Ascending aorta (tissue), 2 donors: ENCODE measurements at regions not wholly inside any gene's neighbourhood (a gene's known extent, or its start where the extent isn't known, plus 50 kb on each side); places are given as distances from the start of the nearest gene placed in this dataset.

Source experiments
- DNase-seq, 2 donors: peaks; one replicate each; pipeline ENCODE4 v3.0.0-alpha.2; 2019; ENCODE audit warnings: low spot score in 2 of 2
- H3K27ac ChIP-seq, 2 donors: fragments of 200-600 bp; sonication (generic); one replicate each; pipeline ENCODE4 v1.5.1; 2016 to 2017; ENCODE audit warnings: mild to moderate bottlenecking in 1 of 2
- H3K27me3 ChIP-seq: fragments of 200-600 bp; sonication (generic); one replicate; pipeline ENCODE4 v1.5.1; 2017
- H3K36me3 ChIP-seq, 2 donors: fragments of 200-600 bp; sonication (generic); one replicate each; pipeline ENCODE4 v1.5.1; 2016
- H3K4me1 ChIP-seq, 2 donors: fragments of 200-600 bp; sonication (generic); one replicate each; pipeline ENCODE4 v1.5.1; 2016 to 2017; ENCODE audit warnings: mild to moderate bottlenecking in 1 of 2
- H3K4me3 ChIP-seq, 2 donors: fragments of 200-600 bp; sonication (generic); one replicate each; pipeline ENCODE4 v1.5.1; 2016 to 2017; ENCODE audit warnings: mild to moderate bottlenecking in 1 of 2
- H3K9me3 ChIP-seq, 2 donors: fragments of 200-600 bp; sonication (generic); one replicate each; pipeline ENCODE4 v1.5.1; 2016
- intact Hi-C: fragments of 100-400 bp; cut with DNase I; formaldehyde crosslinking; loops from one replicate; pipeline ENCODE4 v1.15.1; 2023
- TF ChIP-seq, protein P1 (sequence below), 3 experiments: fragments of 200-600 bp in 2 of 3; fragments of 450-650 bp in 1 of 3; sonication (generic) in 2 of 3; IDR thresholded peaks; one replicate each; pipeline ENCODE4 v1.5.1; 2016 to 2019; ENCODE audit warnings: antibody characterized with exemption in 3 of 3, mild to moderate bottlenecking in 1 of 3, moderate library complexity in 1 of 3

DNA sequence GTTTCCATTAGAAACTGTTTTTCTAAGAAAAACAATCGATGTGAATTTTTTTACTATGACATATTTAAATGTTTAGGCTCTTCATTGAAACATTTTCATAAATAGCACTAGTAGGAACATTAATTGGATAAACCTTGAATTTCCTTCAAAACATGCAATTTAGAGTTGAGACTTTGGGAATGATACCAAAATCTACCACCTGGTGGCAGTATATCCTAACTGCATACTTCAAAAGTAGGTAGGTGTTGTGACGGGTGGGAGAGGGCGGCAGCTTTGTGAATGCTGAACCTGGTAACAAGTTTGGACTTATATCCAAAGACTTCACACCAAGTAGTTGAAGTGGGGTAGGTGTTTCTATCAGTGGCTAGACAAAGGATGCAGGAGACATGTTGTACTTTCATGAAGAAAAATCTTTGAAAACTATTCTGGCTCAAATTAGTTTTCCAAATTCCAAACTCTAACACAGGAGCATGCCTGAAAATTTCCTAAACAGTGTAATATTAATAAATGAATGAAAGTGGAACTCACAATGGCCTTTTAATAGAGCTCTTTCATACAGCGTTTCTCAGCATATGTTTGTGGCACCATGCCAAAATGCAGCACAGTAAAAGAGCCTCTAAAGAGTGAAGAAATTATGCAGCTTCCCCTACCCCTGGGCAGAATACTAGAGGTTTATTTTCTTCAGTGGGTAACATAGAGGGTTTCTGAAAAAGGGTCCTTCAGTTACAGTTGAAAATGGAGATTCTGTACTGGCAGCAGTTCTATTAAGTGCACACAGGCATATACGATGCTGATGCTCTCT is 201.0 kb upstream of the TPK1 start:
- no peak overlapping the region for H3K27ac ChIP-seq
- no peaks in the 10 kb centered on the region for H3K9me3 ChIP-seq
- H3K27me3 ChIP-seq, result no peaks in the 10 kb centered on the region
- intact Hi-C loops, result no loop called here
- H3K4me3 ChIP-seq, result no peak overlapping the region
- no peaks in the 10 kb centered on the region for H3K36me3 ChIP-seq
- no peak for DNase-seq
- H3K4me1 ChIP-seq, result no peaks in the 10 kb centered on the region
- TF ChIP-seq, protein P1, sequence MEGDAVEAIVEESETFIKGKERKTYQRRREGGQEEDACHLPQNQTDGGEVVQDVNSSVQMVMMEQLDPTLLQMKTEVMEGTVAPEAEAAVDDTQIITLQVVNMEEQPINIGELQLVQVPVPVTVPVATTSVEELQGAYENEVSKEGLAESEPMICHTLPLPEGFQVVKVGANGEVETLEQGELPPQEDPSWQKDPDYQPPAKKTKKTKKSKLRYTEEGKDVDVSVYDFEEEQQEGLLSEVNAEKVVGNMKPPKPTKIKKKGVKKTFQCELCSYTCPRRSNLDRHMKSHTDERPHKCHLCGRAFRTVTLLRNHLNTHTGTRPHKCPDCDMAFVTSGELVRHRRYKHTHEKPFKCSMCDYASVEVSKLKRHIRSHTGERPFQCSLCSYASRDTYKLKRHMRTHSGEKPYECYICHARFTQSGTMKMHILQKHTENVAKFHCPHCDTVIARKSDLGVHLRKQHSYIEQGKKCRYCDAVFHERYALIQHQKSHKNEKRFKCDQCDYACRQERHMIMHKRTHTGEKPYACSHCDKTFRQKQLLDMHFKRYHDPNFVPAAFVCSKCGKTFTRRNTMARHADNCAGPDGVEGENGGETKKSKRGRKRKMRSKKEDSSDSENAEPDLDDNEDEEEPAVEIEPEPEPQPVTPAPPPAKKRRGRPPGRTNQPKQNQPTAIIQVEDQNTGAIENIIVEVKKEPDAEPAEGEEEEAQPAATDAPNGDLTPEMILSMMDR (IDR thresholded peaks at IDR 0.05), result peak; percentile 19 to 76 (median 73)

DNA sequence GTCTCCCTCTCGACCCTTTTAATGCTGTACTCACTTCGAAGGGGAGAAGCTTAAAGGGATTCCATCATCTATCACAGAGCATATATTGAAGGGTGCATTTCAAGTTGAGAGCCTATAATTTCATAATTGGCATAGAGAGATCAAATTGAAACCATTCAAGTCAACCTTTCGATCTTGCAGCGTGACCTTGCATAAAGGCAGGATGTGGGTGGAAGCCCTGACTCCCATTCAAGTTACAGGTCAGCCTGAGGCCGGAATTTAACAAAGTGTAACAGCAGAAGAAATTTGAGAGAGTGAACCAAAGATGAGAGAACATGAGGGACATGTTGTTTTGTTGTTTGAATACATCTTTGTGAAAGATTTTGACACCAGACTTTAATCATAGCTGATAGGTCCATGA is 195.3 kb upstream of the TPK1 start:
- H3K36me3 ChIP-seq, result no peaks in the 10 kb centered on the region
- no peak overlapping the region for H3K4me3 ChIP-seq
- no peaks in the 10 kb centered on the region for H3K9me3 ChIP-seq
- no peak for DNase-seq
- TF ChIP-seq, protein P1 (IDR thresholded peaks at IDR 0.05), result no peak
- intact Hi-C loops, result no loop called here
- no peaks in the 10 kb centered on the region for H3K4me1 ChIP-seq
- H3K27me3 ChIP-seq, result no peaks in the 10 kb centered on the region
- H3K27ac ChIP-seq, result no peak overlapping the region

DNA sequence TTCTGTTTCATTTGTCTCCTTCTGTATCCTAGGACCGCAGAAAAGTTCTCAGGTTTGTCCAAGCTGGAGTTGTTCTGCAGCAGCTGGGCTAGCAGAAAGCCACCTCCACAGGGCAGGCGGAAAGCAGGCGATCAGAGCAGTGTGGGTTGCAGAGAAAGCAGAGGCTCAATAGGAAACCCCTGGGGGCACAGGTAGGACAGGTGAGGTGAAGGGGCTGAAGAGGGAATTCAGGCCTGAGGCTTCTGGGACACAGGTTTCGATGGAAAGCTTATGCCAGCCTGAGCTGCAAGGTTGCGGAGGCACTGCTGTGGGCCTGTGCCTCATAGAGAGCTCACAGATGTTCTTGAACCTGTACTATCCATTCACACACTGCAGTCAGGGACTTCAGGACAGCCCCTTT is 194.9 kb upstream of the TPK1 start:
- intact Hi-C loops, result no loop called here
- H3K27me3 ChIP-seq, result no peaks in the 10 kb centered on the region
- no peaks in the 10 kb centered on the region for H3K36me3 ChIP-seq
- no peak overlapping the region for H3K4me3 ChIP-seq
- TF ChIP-seq, protein P1 (IDR thresholded peaks at IDR 0.05), result no peak
- no peak for DNase-seq
- no peaks in the 10 kb centered on the region for H3K4me1 ChIP-seq
- no peak overlapping the region for H3K27ac ChIP-seq
- H3K9me3 ChIP-seq, result no peaks in the 10 kb centered on the region

DNA sequence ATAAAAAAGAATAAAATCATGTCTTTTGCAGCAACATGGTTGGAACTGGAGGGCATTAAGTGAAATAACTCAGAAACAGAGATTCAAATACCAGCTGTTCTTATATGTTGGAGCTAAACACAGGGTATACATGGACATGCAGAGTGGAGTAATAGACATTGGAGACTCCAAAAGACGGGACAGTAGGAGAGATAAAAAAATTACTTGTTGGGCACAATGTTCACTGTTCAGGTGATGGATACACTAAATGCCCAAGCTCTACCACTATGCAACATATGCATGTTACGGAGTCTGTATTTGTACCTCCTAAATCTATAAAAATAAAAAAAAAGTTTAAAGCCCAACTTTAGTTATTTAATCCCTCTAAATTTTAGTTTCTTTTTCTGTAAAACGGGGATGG is 184.6 kb upstream of the TPK1 start:
- H3K9me3 ChIP-seq, result no peaks in the 10 kb centered on the region
- intact Hi-C loops, result no loop called here

DNA sequence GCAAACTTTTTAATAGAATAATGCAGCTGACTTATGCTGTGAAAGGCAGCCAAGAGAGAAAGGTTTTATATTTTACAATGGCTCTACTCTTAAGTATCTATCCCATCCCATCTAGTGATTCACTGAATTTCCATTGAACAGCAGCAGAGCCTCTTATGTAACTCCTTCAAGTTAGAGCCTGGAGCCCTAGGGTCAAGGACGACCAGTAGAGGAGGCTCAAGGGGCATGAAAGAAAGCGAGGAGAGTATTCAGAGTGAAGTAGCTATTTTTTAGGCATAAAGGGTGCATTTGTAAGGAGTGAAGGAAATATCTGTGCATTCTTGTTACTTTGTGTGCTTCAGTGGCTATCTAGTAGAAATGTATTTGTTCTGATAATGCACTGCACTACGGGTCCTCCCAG is 180.2 kb upstream of the TPK1 start:
- H3K36me3 ChIP-seq, result no peaks in the 10 kb centered on the region
- no peaks in the 10 kb centered on the region for H3K4me1 ChIP-seq
- no peaks in the 10 kb centered on the region for H3K9me3 ChIP-seq
- H3K27ac ChIP-seq, result no peak overlapping the region
- intact Hi-C loops, result no loop called here
- DNase-seq, result no peak
- no peak overlapping the region for H3K4me3 ChIP-seq
- TF ChIP-seq, protein P1 (IDR thresholded peaks at IDR 0.05), result no peak
- no peaks in the 10 kb centered on the region for H3K27me3 ChIP-seq

More for the DNA sequence above, 184.6 kb upstream of the TPK1 start:
- Histone ChIP-seq H3K27ac (no peak overlapping the region), H3K4me1 (no peaks in the 10 kb centered on the region), H3K27me3 (no peaks in the 10 kb centered on the region), H3K4me3 (no peak overlapping the region), H3K36me3 (no peaks in the 10 kb centered on the region)
- DNase-seq, result no peak
- TF ChIP-seq, protein P1 (IDR thresholded peaks at IDR 0.05), result no peak
